Kidney epithelial cell (primary cell): ENCODE measurements at regions not wholly inside any gene's neighbourhood (a gene's known extent, or its start where the extent isn't known, plus 50 kb on each side); places are given as distances from the start of the nearest gene placed in this dataset.

ENCODE experiments used
- DNase-seq: peaks from one replicate; pipeline ENCODE4 v3.0.0-alpha.2; 2010; ENCODE audit warnings: low read depth
- H3K27me3 ChIP-seq: 2 replicates; pipeline ENCODE4 v1.6.0; 2011; ENCODE audit warnings: low read length; ENCODE audit not compliant: control insufficient read depth, insufficient read depth
- H3K36me3 ChIP-seq: 2 replicates; pipeline ENCODE4 v1.5.1; 2011; ENCODE audit warnings: low read length; ENCODE audit not compliant: control insufficient read depth, insufficient read depth
- H3K4me3 ChIP-seq: 2 replicates; pipeline ENCODE4 v1.5.1; 2011; ENCODE audit warnings: low read depth, mild to moderate bottlenecking, control low read depth, low read length
- TF ChIP-seq, protein P1 (sequence below): IDR thresholded peaks from 2 replicates; pipeline ENCODE4 v1.5.1; 2011; ENCODE audit warnings: mild to moderate bottlenecking, moderate library complexity, low read length, control low read depth, inconsistent platforms; ENCODE audit not compliant: insufficient read depth, poor library complexity, severe bottlenecking

GRCh38 chr13:61135583-61135982 lies 280.1 kb downstream of the PCDH20 start:
- Histone ChIP-seq H3K36me3 (no peaks in the 10 kb centered on the region), H3K4me3 (no peak overlapping the region), H3K27me3 (no peaks in the 10 kb centered on the region)
- TF ChIP-seq, protein P1, sequence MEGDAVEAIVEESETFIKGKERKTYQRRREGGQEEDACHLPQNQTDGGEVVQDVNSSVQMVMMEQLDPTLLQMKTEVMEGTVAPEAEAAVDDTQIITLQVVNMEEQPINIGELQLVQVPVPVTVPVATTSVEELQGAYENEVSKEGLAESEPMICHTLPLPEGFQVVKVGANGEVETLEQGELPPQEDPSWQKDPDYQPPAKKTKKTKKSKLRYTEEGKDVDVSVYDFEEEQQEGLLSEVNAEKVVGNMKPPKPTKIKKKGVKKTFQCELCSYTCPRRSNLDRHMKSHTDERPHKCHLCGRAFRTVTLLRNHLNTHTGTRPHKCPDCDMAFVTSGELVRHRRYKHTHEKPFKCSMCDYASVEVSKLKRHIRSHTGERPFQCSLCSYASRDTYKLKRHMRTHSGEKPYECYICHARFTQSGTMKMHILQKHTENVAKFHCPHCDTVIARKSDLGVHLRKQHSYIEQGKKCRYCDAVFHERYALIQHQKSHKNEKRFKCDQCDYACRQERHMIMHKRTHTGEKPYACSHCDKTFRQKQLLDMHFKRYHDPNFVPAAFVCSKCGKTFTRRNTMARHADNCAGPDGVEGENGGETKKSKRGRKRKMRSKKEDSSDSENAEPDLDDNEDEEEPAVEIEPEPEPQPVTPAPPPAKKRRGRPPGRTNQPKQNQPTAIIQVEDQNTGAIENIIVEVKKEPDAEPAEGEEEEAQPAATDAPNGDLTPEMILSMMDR, result no peak
- DNase-seq, result no peak

- no peaks in the 10 kb centered on the region for H3K36me3 ChIP-seq
- no peaks in the 10 kb centered on the region for H3K27me3 ChIP-seq
- DNase-seq, result no peak
- H3K4me3 ChIP-seq, result no peak overlapping the region
- TF ChIP-seq, protein P1, result no peak
Measured at GRCh38 chr13:61128850-61129645, 286.6 kb downstream of the PCDH20 start.

DNA sequence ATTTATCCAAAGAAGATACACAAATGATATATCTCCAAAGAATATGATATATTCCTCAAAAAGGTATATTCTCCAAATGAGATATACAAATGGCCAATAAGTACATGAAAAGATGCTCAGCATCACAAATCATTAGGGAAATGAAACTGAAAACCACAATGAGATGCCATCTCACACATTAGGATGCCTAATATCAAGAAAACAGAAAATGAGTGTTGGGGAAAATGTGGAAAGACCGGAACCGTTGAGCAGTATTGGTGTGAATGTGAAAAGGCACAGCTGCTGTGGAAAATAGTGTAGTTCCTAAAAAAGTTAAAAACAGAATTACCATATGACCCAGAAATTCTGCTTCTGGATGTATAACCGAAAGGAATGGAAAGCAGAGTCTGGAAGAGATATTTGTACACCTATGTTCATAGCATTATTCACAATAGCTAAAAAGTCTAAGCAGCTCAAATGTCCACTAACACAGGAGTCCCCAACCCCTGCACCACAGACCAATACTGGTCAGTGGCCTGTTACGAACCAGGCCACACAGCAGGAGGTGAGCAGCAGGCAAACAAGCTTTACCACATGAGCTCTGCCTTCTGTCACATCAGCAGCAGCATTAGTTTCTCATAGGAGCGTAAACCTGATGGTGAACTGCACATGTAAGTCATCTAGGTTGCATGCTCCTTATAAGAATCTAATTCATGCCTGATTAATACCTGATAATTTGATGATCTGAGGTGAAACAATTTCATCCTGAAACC lies 291.9 kb downstream of the PCDH20 start:
- TF ChIP-seq, protein P1, result no peak
- no peak overlapping the region for H3K4me3 ChIP-seq
- no peaks in the 10 kb centered on the region for H3K36me3 ChIP-seq
- no peak for DNase-seq
- H3K27me3 ChIP-seq, result no peaks in the 10 kb centered on the region

DNA sequence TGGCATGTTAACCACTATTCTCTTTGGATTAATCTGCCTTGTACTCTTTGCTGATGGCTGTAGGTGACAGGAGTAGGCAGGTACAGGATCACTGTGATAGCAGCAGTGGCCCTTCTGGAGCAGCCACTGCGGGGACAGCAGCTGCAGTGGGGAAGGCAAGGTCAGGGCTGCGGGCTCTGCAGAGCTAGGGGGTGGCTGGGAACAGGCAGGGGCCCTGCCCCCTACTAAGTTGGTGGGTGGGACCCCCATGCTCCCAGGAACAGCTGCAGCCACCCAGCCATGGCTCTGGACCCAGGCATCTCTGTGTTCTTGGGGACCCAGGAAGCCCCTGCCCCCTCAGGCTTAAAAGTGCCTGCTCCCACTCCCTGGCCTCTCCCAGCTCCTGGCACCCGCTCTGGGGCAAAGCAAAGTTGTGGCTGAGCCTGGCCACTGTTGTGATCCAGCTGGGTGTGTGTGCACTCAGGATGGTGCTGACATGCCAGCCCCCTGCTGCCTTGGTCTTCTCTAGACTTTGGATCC lies 302.4 kb downstream of the PCDH20 start:
- TF ChIP-seq, protein P1, result no peak
- H3K4me3 ChIP-seq, result no peak overlapping the region
- no peak for DNase-seq
- H3K27me3 ChIP-seq, result no peaks in the 10 kb centered on the region
- H3K36me3 ChIP-seq, result no peaks in the 10 kb centered on the region

GRCh38 chr13:61111529-61111928 lies 304.1 kb downstream of the PCDH20 start:
- TF ChIP-seq, protein P1, result no peak
- H3K27me3 ChIP-seq, result no peaks in the 10 kb centered on the region
- no peak for DNase-seq
- no peaks in the 10 kb centered on the region for H3K36me3 ChIP-seq
- H3K4me3 ChIP-seq, result no peak overlapping the region
